ENCODE measurements at regions not wholly inside any gene's neighbourhood (a gene's known extent, or its start where the extent isn't known, plus 50 kb on each side); places are given as distances from the start of the nearest gene placed in this dataset.

- DNase-seq, result no peak
Observed at GRCh38 chr22:47334601-47335000, 572.2 kb downstream of the TBC1D22A start.

GRCh38 chr22:47333625-47334024 is 571.2 kb downstream of the TBC1D22A start:
- DNase-seq, result no peak

GRCh38 chr22:47332246-47332980 is 570.0 kb downstream of the TBC1D22A start:
- no peak for DNase-seq

GRCh38 chr22:47331750-47332149 is 569.3 kb downstream of the TBC1D22A start:
- no peak for DNase-seq

- no peak for DNase-seq
Observed at GRCh38 chr22:47329727-47330650, 567.5 kb downstream of the TBC1D22A start.

GRCh38 chr22:47328550-47329243 is 566.2 kb downstream of the TBC1D22A start:
- no peak for DNase-seq

- DNase-seq, result no peak
Observed at GRCh38 chr22:47327241-47327640, 564.8 kb downstream of the TBC1D22A start.

- no peak for DNase-seq
Observed at GRCh38 chr22:47325249-47325648, 562.8 kb downstream of the TBC1D22A start.

GRCh38 chr22:47324435-47324990 is 562.1 kb downstream of the TBC1D22A start:
- no peak for DNase-seq

GRCh38 chr22:47323518-47323917 is 561.1 kb downstream of the TBC1D22A start:
- no peak for DNase-seq

GRCh38 chr22:47322854-47323253 is 560.4 kb downstream of the TBC1D22A start:
- no peak for DNase-seq

- DNase-seq, result no peak
Observed at GRCh38 chr22:47320560-47320959, 558.1 kb downstream of the TBC1D22A start.

- DNase-seq, result no peak
Observed at GRCh38 chr22:47318041-47318737, 555.7 kb downstream of the TBC1D22A start.

- no peak for DNase-seq
Observed at GRCh38 chr22:47315862-47316419, 553.5 kb downstream of the TBC1D22A start.

- no peak for DNase-seq
Observed at GRCh38 chr22:47310601-47311000, 548.2 kb downstream of the TBC1D22A start.

GRCh38 chr22:47309946-47310345 is 547.5 kb downstream of the TBC1D22A start:
- DNase-seq, result peak; percentile 5

- no peak for DNase-seq
Observed at GRCh38 chr22:47309476-47309875, 547.0 kb downstream of the TBC1D22A start.

GRCh38 chr22:47308886-47309285 is 546.4 kb downstream of the TBC1D22A start:
- DNase-seq, result no peak

GRCh38 chr22:47307822-47308221 is 545.4 kb downstream of the TBC1D22A start:
- peak; percentile 3 for DNase-seq

- DNase-seq, result peak; percentile 42
Observed at GRCh38 chr22:47307326-47307725, 544.9 kb downstream of the TBC1D22A start.

GRCh38 chr22:47304854-47305253 is 542.4 kb downstream of the TBC1D22A start:
- no peak for DNase-seq
